Nephron progenitor cell (in vitro differentiated cells): ENCODE measurements at regions not wholly inside any gene's neighbourhood (a gene's known extent, or its start where the extent isn't known, plus 50 kb on each side); places are given as distances from the start of the nearest gene placed in this dataset.

Experiments
- DNase-seq: peaks from one replicate; pipeline ENCODE4 v3.0.0; 2021
- H3K27ac Mint-ChIP-seq: 2 replicates; pipeline ENCODE4 v1.8.0; 2021; ENCODE audit warnings: mild to moderate bottlenecking, moderate library complexity, mixed read lengths
- H3K27me3 Mint-ChIP-seq: 2 replicates; pipeline ENCODE4 v1.8.0; 2021; ENCODE audit warnings: mild to moderate bottlenecking, low read depth, mixed read lengths; ENCODE audit not compliant: poor library complexity
- H3K36me3 Mint-ChIP-seq: 2 replicates; pipeline ENCODE4 v1.8.0; 2021; ENCODE audit warnings: low read depth, mixed read lengths
- H3K4me1 Mint-ChIP-seq: 2 replicates; pipeline ENCODE4 v1.8.0; 2021; ENCODE audit warnings: mixed read lengths
- H3K4me3 Mint-ChIP-seq: 2 replicates; pipeline ENCODE4 v1.8.0; 2021; ENCODE audit warnings: mild to moderate bottlenecking, moderate library complexity, mixed read lengths
- H3K9me3 Mint-ChIP-seq: 2 replicates; pipeline ENCODE4 v1.8.0; 2021; ENCODE audit warnings: mild to moderate bottlenecking, moderate library complexity, mixed read lengths
- CTCF ChIP-seq: fragments of 200-600 bp; sonication (generic); IDR thresholded peaks from 2 replicates; pipeline ENCODE4 v1.5.0; 2021; ENCODE audit warnings: antibody characterized with exemption

- no peak for TF ChIP-seq CTCF
- H3K36me3 Mint-ChIP-seq: no peaks in the 10 kb centered on the region
- DNase-seq: no peak
- H3K4me1 Mint-ChIP-seq: peaks cover 13% of the 10 kb centered on the region
- no peak overlapping the region for H3K27ac Mint-ChIP-seq
- peaks cover 6% of the 10 kb centered on the region for H3K9me3 Mint-ChIP-seq
- no peak overlapping the region for H3K4me3 Mint-ChIP-seq
- peaks cover 9% of the 10 kb centered on the region for H3K27me3 Mint-ChIP-seq
Observed at GRCh38 chr5:158061451-158061850, 202.5 kb upstream of the CLINT1 start.

GRCh38 chr5:158060212-158060611, 201.3 kb upstream of the CLINT1 start:
- H3K27ac Mint-ChIP-seq: no peak overlapping the region

GRCh38 chr5:158058208-158059120, 199.5 kb upstream of the CLINT1 start:
- H3K27me3 Mint-ChIP-seq: peaks cover 7% of the 10 kb centered on the region
- no peak overlapping the region for H3K4me3 Mint-ChIP-seq
- peaks cover 3% of the 10 kb centered on the region for H3K9me3 Mint-ChIP-seq
- TF ChIP-seq CTCF: no peak
- no peak for DNase-seq
- H3K36me3 Mint-ChIP-seq: no peaks in the 10 kb centered on the region
- H3K27ac Mint-ChIP-seq: no peak overlapping the region
- H3K4me1 Mint-ChIP-seq: peaks cover 18% of the 10 kb centered on the region

More at GRCh38 chr5:158060212-158060611, 201.3 kb upstream of the CLINT1 start:
- peaks cover 3% of the 10 kb centered on the region for H3K4me1 Mint-ChIP-seq
- peaks cover 9% of the 10 kb centered on the region for H3K27me3 Mint-ChIP-seq
- no peak for TF ChIP-seq CTCF
- no peaks in the 10 kb centered on the region for H3K36me3 Mint-ChIP-seq
- no peak for DNase-seq
- no peak overlapping the region for H3K4me3 Mint-ChIP-seq
- H3K9me3 Mint-ChIP-seq: peaks cover 5% of the 10 kb centered on the region

- no peak for DNase-seq
- peaks cover 3% of the 10 kb centered on the region for H3K27me3 Mint-ChIP-seq
- TF ChIP-seq CTCF: no peak
- H3K4me3 Mint-ChIP-seq: no peak overlapping the region
- no peaks in the 10 kb centered on the region for H3K9me3 Mint-ChIP-seq
- H3K27ac Mint-ChIP-seq: no peak overlapping the region
- H3K4me1 Mint-ChIP-seq: peaks cover 18% of the 10 kb centered on the region
- H3K36me3 Mint-ChIP-seq: no peaks in the 10 kb centered on the region
Observed at GRCh38 chr5:158056130-158056825, 197.3 kb upstream of the CLINT1 start.

- no peak overlapping the region for H3K27ac Mint-ChIP-seq
- TF ChIP-seq CTCF: no peak
- peaks cover 18% of the 10 kb centered on the region for H3K4me1 Mint-ChIP-seq
- H3K27me3 Mint-ChIP-seq: no peaks in the 10 kb centered on the region
- H3K4me3 Mint-ChIP-seq: no peak overlapping the region
- no peaks in the 10 kb centered on the region for H3K36me3 Mint-ChIP-seq
- H3K9me3 Mint-ChIP-seq: no peaks in the 10 kb centered on the region
- DNase-seq: no peak
Observed at GRCh38 chr5:158055111-158055501, 196.2 kb upstream of the CLINT1 start.
